GM21737 (cell line): ENCODE measurements at regions not wholly inside any gene's neighbourhood (a gene's known extent, or its start where the extent isn't known, plus 50 kb on each side); places are given as distances from the start of the nearest gene placed in this dataset.

ENCODE experiments used
- ATAC-seq: cut with Tn5 transposase; IDR thresholded peaks from one replicate; pipeline ENCODE4 v1.9.1; 2021; ENCODE audit warnings: mild to moderate bottlenecking, moderate library complexity; ENCODE audit not compliant: unreplicated experiment

- no peak for ATAC-seq
Measured at GRCh38 chr2:492178-492577, 185.0 kb downstream of the TMEM18 start.

GRCh38 chr2:489838-490237 is 187.4 kb downstream of the TMEM18 start:
- ATAC-seq: no peak

GRCh38 chr2:489084-489483 is 188.1 kb downstream of the TMEM18 start:
- no peak for ATAC-seq

- ATAC-seq: no peak
Measured at GRCh38 chr2:487186-488079, 189.8 kb downstream of the TMEM18 start.

GRCh38 chr2:486371-486770 is 190.8 kb downstream of the TMEM18 start:
- ATAC-seq: no peak

- no peak for ATAC-seq
Measured at GRCh38 chr2:481388-481787, 193.5 kb upstream of the ALKAL2 start.

- ATAC-seq: no peak
Measured at GRCh38 chr2:479490-480176, 191.7 kb upstream of the ALKAL2 start.

GRCh38 chr2:479031-479430 is 191.1 kb upstream of the ALKAL2 start:
- no peak for ATAC-seq

GRCh38 chr2:471560-471959 is 183.7 kb upstream of the ALKAL2 start:
- no peak for ATAC-seq

- ATAC-seq: no peak
Measured at GRCh38 chr2:469514-469913, 181.6 kb upstream of the ALKAL2 start.

GRCh38 chr2:468648-469336 is 180.9 kb upstream of the ALKAL2 start:
- no peak for ATAC-seq

GRCh38 chr2:467892-468647 is 180.2 kb upstream of the ALKAL2 start:
- ATAC-seq: no peak

- ATAC-seq: no peak
Measured at GRCh38 chr2:467543-467891, 179.6 kb upstream of the ALKAL2 start.

GRCh38 chr2:467101-467500 is 179.2 kb upstream of the ALKAL2 start:
- ATAC-seq: no peak

GRCh38 chr2:464562-465309 is 176.8 kb upstream of the ALKAL2 start:
- no peak for ATAC-seq

GRCh38 chr2:460861-461260 is 173.0 kb upstream of the ALKAL2 start:
- ATAC-seq: no peak

- ATAC-seq: no peak
Measured at GRCh38 chr2:459931-460330, 172.0 kb upstream of the ALKAL2 start.

GRCh38 chr2:458425-458815 is 170.5 kb upstream of the ALKAL2 start:
- ATAC-seq: no peak

- ATAC-seq: no peak
Measured at GRCh38 chr2:457792-458424, 170.0 kb upstream of the ALKAL2 start.

- ATAC-seq: no peak
Measured at GRCh38 chr2:457262-457661, 169.4 kb upstream of the ALKAL2 start.
